ENCODE measurements at regions not wholly inside any gene's neighbourhood (a gene's known extent, or its start where the extent isn't known, plus 50 kb on each side); places are given as distances from the start of the nearest gene placed in this dataset.

DNA sequence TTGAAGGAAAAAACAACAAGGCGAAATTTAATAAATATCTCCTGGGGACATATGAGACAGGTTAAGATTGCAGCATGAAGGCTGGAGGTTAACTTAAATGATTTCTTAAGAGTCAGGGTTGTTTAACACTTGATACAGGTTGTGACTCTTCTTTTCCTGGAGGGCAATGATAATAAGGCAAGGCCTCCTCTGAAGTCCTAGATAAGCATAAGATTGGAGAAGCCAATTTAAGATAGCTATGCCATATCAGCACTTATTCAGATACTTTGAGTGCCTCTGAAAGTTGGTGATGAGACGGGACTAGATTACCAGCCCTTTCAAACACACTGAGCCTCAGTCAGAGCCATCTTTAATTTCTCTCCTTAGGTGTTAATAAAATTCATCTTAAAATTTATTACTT, 350.8 kb downstream of the FBXO8 start:
- Histone ChIP-seq H3K4me1 (no peaks in the 10 kb centered on the region), H3K9me3 (no peaks in the 10 kb centered on the region), H3K27me3 (no peaks in the 10 kb centered on the region), H3K27ac (no peak overlapping the region), H3K36me3 (replicated peaks in 1 of 2; ENCODE audit: insufficient read depth in 1 of 2, low read depth in 2 of 2) (no peaks in the 10 kb centered on the region), H3K4me3 (no peak overlapping the region)
- no peak for TF ChIP-seq POLR2A (IDR thresholded peaks at IDR 0.05)
- TF ChIP-seq, protein P1, sequence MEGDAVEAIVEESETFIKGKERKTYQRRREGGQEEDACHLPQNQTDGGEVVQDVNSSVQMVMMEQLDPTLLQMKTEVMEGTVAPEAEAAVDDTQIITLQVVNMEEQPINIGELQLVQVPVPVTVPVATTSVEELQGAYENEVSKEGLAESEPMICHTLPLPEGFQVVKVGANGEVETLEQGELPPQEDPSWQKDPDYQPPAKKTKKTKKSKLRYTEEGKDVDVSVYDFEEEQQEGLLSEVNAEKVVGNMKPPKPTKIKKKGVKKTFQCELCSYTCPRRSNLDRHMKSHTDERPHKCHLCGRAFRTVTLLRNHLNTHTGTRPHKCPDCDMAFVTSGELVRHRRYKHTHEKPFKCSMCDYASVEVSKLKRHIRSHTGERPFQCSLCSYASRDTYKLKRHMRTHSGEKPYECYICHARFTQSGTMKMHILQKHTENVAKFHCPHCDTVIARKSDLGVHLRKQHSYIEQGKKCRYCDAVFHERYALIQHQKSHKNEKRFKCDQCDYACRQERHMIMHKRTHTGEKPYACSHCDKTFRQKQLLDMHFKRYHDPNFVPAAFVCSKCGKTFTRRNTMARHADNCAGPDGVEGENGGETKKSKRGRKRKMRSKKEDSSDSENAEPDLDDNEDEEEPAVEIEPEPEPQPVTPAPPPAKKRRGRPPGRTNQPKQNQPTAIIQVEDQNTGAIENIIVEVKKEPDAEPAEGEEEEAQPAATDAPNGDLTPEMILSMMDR (IDR thresholded peaks at IDR 0.05): no peak
- DNase-seq (no peak), ATAC-seq (no peak)
- 59 to 83% methylated on average over 2 of the region's 2 CpGs for WGBS, 2 donors
- intact Hi-C loops (cut with DNase I): no loop called here

DNA sequence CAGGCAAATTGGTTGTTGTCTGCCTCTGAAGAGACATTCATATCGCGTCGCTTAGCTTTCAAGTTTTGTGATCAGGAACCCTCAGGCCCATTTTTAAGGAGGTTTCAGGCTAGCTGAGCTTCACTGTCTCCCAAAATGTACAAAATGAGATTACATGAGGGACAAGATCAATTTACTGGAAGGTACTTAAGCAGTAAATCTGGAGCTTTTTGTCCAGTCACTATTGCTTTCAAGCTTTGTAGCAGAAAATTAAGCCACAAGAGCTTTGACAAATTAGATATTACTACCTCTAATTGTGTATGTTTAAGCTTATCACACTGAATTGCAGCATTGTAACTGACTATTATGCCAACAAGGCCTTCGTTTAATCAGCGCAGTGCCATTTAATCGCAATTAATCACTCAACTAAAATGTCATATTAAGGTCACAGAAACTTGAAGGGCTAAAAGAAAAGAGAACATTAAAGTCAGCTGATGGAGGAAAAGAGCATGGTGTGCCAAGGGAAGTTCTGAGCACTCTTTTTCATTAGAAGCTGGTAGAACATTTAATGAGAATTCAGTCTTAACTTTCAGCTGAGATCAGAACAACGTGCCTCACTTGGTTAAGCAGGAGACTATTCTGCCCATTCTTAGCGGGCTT, 353.0 kb downstream of the FBXO8 start:
- DNase-seq (no peak), ATAC-seq (no peak)
- intact Hi-C loops (cut with DNase I): no loop called here
- WGBS, 2 donors: 41 to 52% methylated on average over 8 of the region's 8 CpGs
- H3K36me3 ChIP-seq (replicated peaks in 1 of 2; ENCODE audit: insufficient read depth in 1 of 2, low read depth in 2 of 2): no peaks in the 10 kb centered on the region
- H3K27me3 ChIP-seq: no peaks in the 10 kb centered on the region
- H3K27ac ChIP-seq: no peak overlapping the region
- H3K4me1 ChIP-seq: no peaks in the 10 kb centered on the region
- TF ChIP-seq POLR2A (IDR thresholded peaks at IDR 0.05): no peak
- H3K4me3 ChIP-seq: no peak overlapping the region
- no peaks in the 10 kb centered on the region for H3K9me3 ChIP-seq

DNA sequence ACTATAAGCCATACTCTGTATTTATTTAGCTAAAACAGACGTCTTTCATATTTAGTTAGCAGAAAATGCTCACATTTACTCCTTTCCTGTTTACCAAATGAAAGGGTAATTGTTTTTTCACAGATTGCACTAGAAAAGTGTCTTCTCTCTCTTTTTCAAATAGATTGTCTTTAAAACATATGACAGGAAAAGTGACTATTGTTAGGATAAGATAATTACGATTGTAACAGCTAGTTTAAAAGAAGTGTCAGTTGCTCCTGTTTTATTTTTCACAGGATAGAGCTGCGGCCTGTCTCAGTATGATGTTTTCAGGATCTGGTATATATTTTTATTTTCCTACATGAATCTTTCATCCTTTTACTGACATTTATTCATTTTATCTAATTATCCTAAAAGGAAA, 353.5 kb downstream of the FBXO8 start:
- no peak for DNase-seq
- TF ChIP-seq POLR2A (IDR thresholded peaks at IDR 0.05): no peak
- TF ChIP-seq, protein P1 (IDR thresholded peaks at IDR 0.05): no peak
- Histone ChIP-seq H3K4me1 (no peaks in the 10 kb centered on the region), H3K36me3 (replicated peaks in 1 of 2; ENCODE audit: insufficient read depth in 1 of 2, low read depth in 2 of 2) (no peaks in the 10 kb centered on the region), H3K27ac (no peak overlapping the region), H3K4me3 (no peak overlapping the region), H3K9me3 (no peaks in the 10 kb centered on the region), H3K27me3 (no peaks in the 10 kb centered on the region)
- no peak for ATAC-seq
- intact Hi-C loops (cut with DNase I): no loop called here
- WGBS, 2 donors: 62 to 66% methylated on average over 3 of the region's 3 CpGs

DNA sequence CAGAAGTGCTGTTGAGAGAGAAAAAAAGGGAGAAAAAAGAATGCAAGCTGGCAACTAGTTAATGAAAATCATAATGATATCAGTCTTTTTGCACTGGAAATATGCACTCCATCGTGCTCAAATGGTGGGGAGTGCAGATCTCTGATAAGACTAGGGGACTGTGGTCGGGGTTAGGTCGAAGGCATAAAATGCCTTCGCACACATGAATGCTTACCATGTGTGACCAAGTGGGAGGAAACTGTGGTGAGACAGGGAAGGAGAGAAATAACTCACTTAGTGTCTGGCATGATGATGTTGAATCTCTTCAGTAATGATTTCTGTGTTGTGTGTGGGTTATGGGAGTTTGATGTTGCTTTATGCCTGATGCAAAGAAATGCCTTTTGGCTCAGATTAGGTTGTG, 358.9 kb downstream of the FBXO8 start:
- ATAC-seq (no peak), DNase-seq (no peak)
- H3K9me3 ChIP-seq: no peaks in the 10 kb centered on the region
- H3K4me1 ChIP-seq: no peaks in the 10 kb centered on the region
- H3K36me3 ChIP-seq (replicated peaks in 1 of 2; ENCODE audit: insufficient read depth in 1 of 2, low read depth in 2 of 2): no peaks in the 10 kb centered on the region
- WGBS, 2 donors: 42 to 69% methylated on average over 4 of the region's 4 CpGs
- H3K27me3 ChIP-seq: no peaks in the 10 kb centered on the region
- TF ChIP-seq, protein P1 (IDR thresholded peaks at IDR 0.05): no peak
- intact Hi-C loops (cut with DNase I): no loop called here
- no peak overlapping the region for H3K4me3 ChIP-seq
- H3K27ac ChIP-seq: no peak overlapping the region

DNA sequence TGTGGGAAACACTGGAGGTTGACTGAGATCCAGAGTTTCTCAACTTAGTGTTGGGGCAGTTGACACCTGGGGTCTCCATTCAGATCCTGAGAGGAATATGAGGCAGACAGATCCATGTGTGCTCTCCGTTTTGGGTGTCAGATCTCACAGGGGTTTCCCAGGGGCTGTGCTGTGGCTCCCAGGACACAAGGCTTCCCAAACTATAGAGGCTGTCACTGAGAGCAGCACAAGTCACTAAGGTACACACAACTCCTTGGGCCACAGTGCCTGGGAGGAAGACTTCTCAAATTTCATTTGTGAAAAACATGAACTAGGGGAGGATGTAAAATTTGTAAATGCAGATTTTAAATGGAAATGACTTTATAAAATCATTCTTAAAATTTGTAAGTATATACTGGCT, 363.6 kb downstream of the FBXO8 start:
- H3K36me3 ChIP-seq (replicated peaks in 1 of 2; ENCODE audit: insufficient read depth in 1 of 2, low read depth in 2 of 2): no peaks in the 10 kb centered on the region
- ATAC-seq (no peak), DNase-seq (no peak)
- H3K9me3 ChIP-seq: no peaks in the 10 kb centered on the region
- TF ChIP-seq, protein P1 (IDR thresholded peaks at IDR 0.05): no peak
- no peak for TF ChIP-seq POLR2A (IDR thresholded peaks at IDR 0.05)
- WGBS, 2 donors: 39 to 40% methylated on average over 1 of the region's 1 CpG
- no peaks in the 10 kb centered on the region for H3K4me1 ChIP-seq
- no peak overlapping the region for H3K4me3 ChIP-seq
- intact Hi-C loops (cut with DNase I): no loop called here
- H3K27me3 ChIP-seq: no peaks in the 10 kb centered on the region
- H3K27ac ChIP-seq: no peak overlapping the region

Data from body of pancreas (tissue), 4 donors.